Keratinocyte (primary cell): ENCODE measurements at regions not wholly inside any gene's neighbourhood (a gene's known extent, or its start where the extent isn't known, plus 50 kb on each side); places are given as distances from the start of the nearest gene placed in this dataset.

Experiments used
- DNase-seq: peaks from one replicate; pipeline ENCODE4 v3.0.0-alpha.2; 2011; ENCODE audit warnings: low read depth, missing footprints, low spot score
- FAIRE-seq: peaks from 2 replicates; lab custom pipeline; 2011; peaks lifted over from hg19 to GRCh38; lab: Jason Lieb, UNC
- H2AFZ ChIP-seq: 2 replicates; pipeline ENCODE4 v1.6.0; 2012; ENCODE audit warnings: low read length, control low read depth, inconsistent platforms; ENCODE audit not compliant: control insufficient read depth
- H3K27ac ChIP-seq: 2 replicates; pipeline ENCODE4 v1.5.1; 2011; ENCODE audit warnings: low read length; ENCODE audit not compliant: control insufficient read depth, insufficient read depth
- H3K27me3 ChIP-seq: 3 replicates; pipeline ENCODE4 v1.6.0; 2011; ENCODE audit warnings: low read length; ENCODE audit not compliant: control insufficient read depth, insufficient read depth; ENCODE audit errors: extremely low read depth
- H3K36me3 ChIP-seq, 2 experiments: 2 replicates in 1 of 2; 3 replicates in 1 of 2; pipeline ENCODE4 v1.5.1; 2011; ENCODE audit warnings: low read length in 2 of 2, mild to moderate bottlenecking in 1 of 2; ENCODE audit not compliant: control insufficient read depth in 2 of 2, insufficient read depth in 2 of 2; ENCODE audit errors: extremely low read depth in 1 of 2
- H3K4me1 ChIP-seq: 3 replicates; pipeline ENCODE4 v1.5.1; 2011; ENCODE audit warnings: low read length; ENCODE audit not compliant: control insufficient read depth, insufficient read depth; ENCODE audit errors: extremely low read depth
- H3K4me2 ChIP-seq: 3 replicates; pipeline ENCODE4 v1.6.0; 2011; ENCODE audit warnings: low read depth, low read length; ENCODE audit not compliant: control insufficient read depth, insufficient read depth; ENCODE audit errors: extremely low read depth
- H3K4me3 ChIP-seq, 3 experiments: fragments of 200-600 bp in 1 of 3; sonication (generic) in 1 of 3; 2 replicates in 2 of 3; 3 replicates in 1 of 3; pipeline ENCODE4 v1.5.1; 2011 to 2016; ENCODE audit warnings: low read length in 3 of 3, mild to moderate bottlenecking in 3 of 3, control low read depth in 2 of 3, inconsistent platforms in 1 of 3, low read depth in 1 of 3, mixed read lengths in 1 of 3, mixed run types in 1 of 3, moderate library complexity in 1 of 3; ENCODE audit not compliant: control insufficient read depth in 2 of 3, insufficient read depth in 2 of 3; ENCODE audit errors: extremely low read depth in 1 of 3
- H3K79me2 ChIP-seq: 2 replicates; pipeline ENCODE4 v1.6.0; 2012; ENCODE audit warnings: low read length; ENCODE audit not compliant: control insufficient read depth, insufficient read depth
- H3K9ac ChIP-seq: 3 replicates; pipeline ENCODE4 v1.6.0; 2011; ENCODE audit warnings: low read length; ENCODE audit not compliant: control insufficient read depth, insufficient read depth; ENCODE audit errors: extremely low read depth
- H3K9me1 ChIP-seq: 3 replicates; pipeline ENCODE4 v1.6.0; 2011; ENCODE audit warnings: low read length; ENCODE audit not compliant: control insufficient read depth, insufficient read depth; ENCODE audit errors: extremely low read depth
- H3K9me3 ChIP-seq: 2 replicates; pipeline ENCODE4 v1.5.1; 2012; ENCODE audit warnings: low read depth, low read length; ENCODE audit not compliant: control insufficient read depth
- H4K20me1 ChIP-seq: 3 replicates; pipeline ENCODE4 v1.6.0; 2011; ENCODE audit warnings: low read length; ENCODE audit not compliant: control insufficient read depth, insufficient read depth; ENCODE audit errors: extremely low read depth
- CTCF ChIP-seq, 3 experiments: IDR thresholded peaks in 1 of 3; conservative IDR thresholded peaks in 1 of 3; optimal IDR thresholded peaks in 1 of 3; 2 replicates in 2 of 3; 3 replicates in 1 of 3; pipeline versions ENCODE3 to v1.5.1; 2011; ENCODE audit warnings: low read length in 3 of 3, mild to moderate bottlenecking in 3 of 3, moderate library complexity in 2 of 3, control low read depth in 1 of 3, inconsistent platforms in 1 of 3; ENCODE audit not compliant: insufficient read depth in 2 of 3; ENCODE audit errors: extremely low read depth in 1 of 3
- EZH2 ChIP-seq: IDR thresholded peaks from one replicate; pipeline ENCODE4 v1.6.1; 2012; ENCODE audit warnings: inconsistent platforms, mild to moderate bottlenecking, low read length, moderate library complexity
- dilution Hi-C: fragments of 300-500 bp; cut with MboI; formaldehyde crosslinking; loops from one replicate; pipeline ENCODE4 v1.7.0; 2020; ENCODE audit warnings: low sequenced_read_pairs; ENCODE audit not compliant: extremely low pct_ligation_motif_present

- Histone ChIP-seq H2AFZ (no peak overlapping the region), H3K36me3 (no peaks in the 10 kb centered on the region), H3K27ac (no peak overlapping the region), H3K9me1 (no peaks in the 10 kb centered on the region), H3K4me2 (no peak overlapping the region), H4K20me1 (no peaks in the 10 kb centered on the region), H3K4me1 (no peaks in the 10 kb centered on the region), H3K4me3 (no peak overlapping the region), H3K27me3 (no peaks in the 10 kb centered on the region), H3K79me2 (no peaks in the 10 kb centered on the region), H3K9me3 (no peaks in the 10 kb centered on the region), H3K9ac (no peak overlapping the region)
- dilution Hi-C loops, result no loop called here
- no peak for TF ChIP-seq EZH2
- TF ChIP-seq CTCF (optimal IDR thresholded peaks at IDR 0.05 in 1 of 3, IDR thresholded peaks at IDR 0.05 in 1 of 3, conservative IDR thresholded peaks at IDR 0.05 in 1 of 3; ENCODE audit: extremely low read depth in 1 of 3, insufficient read depth in 2 of 3, low read length in 3 of 3), result no peak
- DNase-seq (no peak), FAIRE-seq (no peak)
Measured at GRCh38 chr11:29645373-29645772, 371.5 kb downstream of the KCNA4 start.

GRCh38 chr11:29641201-29641600, 375.6 kb downstream of the KCNA4 start:
- H3K4me2 ChIP-seq, result no peak overlapping the region
- DNase-seq, result no peak
- no peaks in the 10 kb centered on the region for H3K79me2 ChIP-seq
- dilution Hi-C loops, result no loop called here
- no peaks in the 10 kb centered on the region for H4K20me1 ChIP-seq
- H2AFZ ChIP-seq, result no peak overlapping the region
- H3K36me3 ChIP-seq, result no peaks in the 10 kb centered on the region
- FAIRE-seq, result no peak
- no peaks in the 10 kb centered on the region for H3K4me1 ChIP-seq
- H3K27me3 ChIP-seq, result no peaks in the 10 kb centered on the region
- H3K9ac ChIP-seq, result no peak overlapping the region
- H3K4me3 ChIP-seq, result no peak overlapping the region
- TF ChIP-seq EZH2, result no peak
- no peak for TF ChIP-seq CTCF (optimal IDR thresholded peaks at IDR 0.05 in 1 of 3, IDR thresholded peaks at IDR 0.05 in 1 of 3, conservative IDR thresholded peaks at IDR 0.05 in 1 of 3; ENCODE audit: extremely low read depth in 1 of 3, insufficient read depth in 2 of 3, low read length in 3 of 3)
- no peaks in the 10 kb centered on the region for H3K9me1 ChIP-seq
- H3K9me3 ChIP-seq, result no peaks in the 10 kb centered on the region
- H3K27ac ChIP-seq, result no peak overlapping the region
